Ishikawa (cell line): ENCODE measurements at regions not wholly inside any gene's neighbourhood (a gene's known extent, or its start where the extent isn't known, plus 50 kb on each side); places are given as distances from the start of the nearest gene placed in this dataset.

Source experiments
- CREB1 ChIP-seq: IDR thresholded peaks from 2 replicates; pipeline ENCODE4 v1.6.1; 2012; ENCODE audit warnings: low read depth
- EP300 ChIP-seq: IDR thresholded peaks from 2 replicates; pipeline ENCODE4 v1.6.1; 2012; ENCODE audit warnings: borderline replicate concordance
- NFIC ChIP-seq: IDR thresholded peaks from 2 replicates; pipeline ENCODE4 v1.6.1; 2012
- RAD21 ChIP-seq: IDR thresholded peaks from 2 replicates; pipeline ENCODE4 v1.6.1; 2012; ENCODE audit warnings: low read depth
- TCF12 ChIP-seq: IDR thresholded peaks from 2 replicates; pipeline ENCODE4 v1.6.1; 2012; ENCODE audit warnings: low read depth
- TEAD4 ChIP-seq: IDR thresholded peaks from 2 replicates; pipeline ENCODE4 v1.6.1; 2012
- YY1 ChIP-seq: IDR thresholded peaks from 2 replicates; pipeline ENCODE4 v1.6.1; 2012; ENCODE audit warnings: low read depth
- TF ChIP-seq, protein P1 (sequence below): IDR thresholded peaks from 2 replicates; pipeline ENCODE4 v1.6.1; 2012

DNA sequence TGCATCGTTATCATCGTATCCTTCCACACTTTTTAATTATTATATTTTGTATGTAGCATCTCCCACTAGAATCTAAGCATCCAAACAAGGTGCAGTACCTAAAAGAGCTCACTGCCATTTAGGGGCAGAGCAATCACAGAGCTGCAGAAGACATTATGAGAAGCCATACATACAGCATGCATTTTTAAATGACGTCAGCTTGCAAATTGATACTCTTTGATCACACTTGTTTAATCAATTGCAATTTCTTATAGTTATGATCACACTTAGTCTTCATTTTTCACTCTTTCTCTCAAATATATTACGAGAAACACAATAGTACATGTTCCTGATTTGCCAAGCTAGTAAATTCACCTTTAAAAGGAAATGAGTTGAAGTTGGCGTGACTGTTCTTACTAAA, 753.3 kb upstream of the LRRN3 start:
- TF ChIP-seq YY1 = no peak
- TF ChIP-seq, protein P1, sequence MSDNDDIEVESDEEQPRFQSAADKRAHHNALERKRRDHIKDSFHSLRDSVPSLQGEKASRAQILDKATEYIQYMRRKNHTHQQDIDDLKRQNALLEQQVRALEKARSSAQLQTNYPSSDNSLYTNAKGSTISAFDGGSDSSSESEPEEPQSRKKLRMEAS = no peak
- no peak for TF ChIP-seq EP300
- no peak for TF ChIP-seq TEAD4
- no peak for TF ChIP-seq TCF12
- TF ChIP-seq NFIC = no peak
- no peak for TF ChIP-seq CREB1
- TF ChIP-seq RAD21 = no peak
